Activated naive CD4-positive, alpha-beta T cell treated with anti-CD3 and anti-CD28 coated beads, Interleukin-2, amount 10 ng/mL, durations not matched to agents 7 days and 5 days (primary cell): ENCODE measurements at regions not wholly inside any gene's neighbourhood (a gene's known extent, or its start where the extent isn't known, plus 50 kb on each side); places are given as distances from the start of the nearest gene placed in this dataset.
"Not testable (repeated sequence)": the region's sequence is repeated elsewhere in the genome, so short reads cannot be mapped to it uniquely, and the experiment has no call there.

ENCODE experiments used
- CTCF ChIA-PET: fragments of 350-600 bp; sonication (Branson Sonifier 250); formaldehyde crosslinking; loops from one replicate; lab custom pipeline; 2021; ENCODE audit warnings: antibody characterized with exemption; lab: Charles Lee
- DNase-seq: peaks from one replicate; pipeline ENCODE4 v3.0.0-alpha.2; 2020
- H3K27ac Mint-ChIP-seq: one replicate; pipeline ENCODE4 v1.8.0; 2021; ENCODE audit warnings: mild to moderate bottlenecking, moderate library complexity, mixed read lengths
- H3K27me3 Mint-ChIP-seq: one replicate; pipeline ENCODE4 v1.8.0; 2021; ENCODE audit warnings: mild to moderate bottlenecking, mixed read lengths
- H3K36me3 Mint-ChIP-seq: one replicate; pipeline ENCODE4 v1.8.0; 2021; ENCODE audit warnings: mixed read lengths
- H3K4me1 Mint-ChIP-seq: one replicate; pipeline ENCODE4 v1.8.0; 2021; ENCODE audit warnings: mixed read lengths
- H3K4me3 Mint-ChIP-seq: one replicate; pipeline ENCODE4 v1.8.0; 2021; ENCODE audit warnings: mild to moderate bottlenecking, moderate library complexity, mixed read lengths
- H3K9me3 Mint-ChIP-seq: one replicate; pipeline ENCODE4 v1.8.0; 2021; ENCODE audit warnings: mixed read lengths

DNA sequence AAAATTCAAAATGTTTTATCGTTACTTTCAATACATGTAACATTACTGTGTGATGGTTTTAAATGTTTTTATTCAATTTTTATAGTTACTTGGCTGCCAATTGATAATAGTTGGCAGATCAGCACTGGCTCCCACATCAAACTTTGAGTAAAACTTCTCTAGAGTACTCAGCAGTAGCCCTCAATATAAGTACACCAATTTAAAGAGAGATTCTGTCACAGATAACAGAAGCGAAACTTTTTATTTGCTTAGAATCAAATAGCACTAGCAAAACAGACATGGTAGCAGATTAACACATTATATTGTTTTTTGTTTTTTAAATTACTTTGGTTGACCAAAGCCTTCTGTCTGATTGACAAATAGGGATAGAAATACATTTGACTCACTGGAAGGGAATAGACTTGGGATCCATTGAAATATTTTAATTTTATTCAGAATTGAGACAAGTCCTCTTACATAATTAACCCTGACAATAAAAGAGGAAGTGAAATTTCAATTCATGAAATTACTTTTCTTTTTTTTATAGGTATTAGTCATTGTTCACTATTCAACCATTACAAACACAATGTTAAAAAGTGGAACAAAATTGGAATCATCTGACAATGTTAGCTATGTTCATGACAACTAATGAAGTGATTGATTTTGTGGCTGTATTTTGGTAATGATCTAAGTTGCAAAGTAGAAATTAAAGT lies 554.9 kb downstream of the KLHL4 start:
- Mint-ChIP-seq H3K4me3 (no peak overlapping the region), H3K27ac (no peak overlapping the region), H3K9me3 (peaks cover 4% of the 10 kb centered on the region), H3K27me3 (no peaks in the 10 kb centered on the region), H3K36me3 (no peaks in the 10 kb centered on the region), H3K4me1 (no peaks in the 10 kb centered on the region)
- CTCF ChIA-PET = no interaction called here
- no peak for DNase-seq

DNA sequence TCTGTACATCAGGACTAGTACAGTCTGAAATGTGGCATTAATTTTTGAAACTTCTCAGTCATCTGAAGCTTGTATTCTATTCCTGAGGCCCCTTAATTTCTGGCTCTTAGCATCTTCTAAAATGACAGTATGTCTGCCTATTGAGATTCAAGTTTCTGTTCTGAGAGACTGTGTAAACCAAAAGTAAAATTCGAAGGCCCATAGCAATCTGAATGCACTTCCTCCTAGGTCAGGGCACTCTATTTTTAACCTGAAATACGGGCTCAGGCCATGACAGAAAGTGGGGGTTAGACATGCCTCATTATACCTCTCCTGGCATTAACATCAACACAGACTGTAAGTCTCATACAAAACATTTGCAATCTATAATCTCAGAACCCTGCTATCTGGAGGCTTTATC lies 584.4 kb downstream of the KLHL4 start:
- Mint-ChIP-seq H3K27me3 (no peaks in the 10 kb centered on the region), H3K36me3 (no peaks in the 10 kb centered on the region), H3K9me3 (peaks cover 7% of the 10 kb centered on the region), H3K27ac (no peak overlapping the region), H3K4me3 (no peak overlapping the region), H3K4me1 (no peaks in the 10 kb centered on the region)
- CTCF ChIA-PET = no interaction called here
- no peak for DNase-seq

DNA sequence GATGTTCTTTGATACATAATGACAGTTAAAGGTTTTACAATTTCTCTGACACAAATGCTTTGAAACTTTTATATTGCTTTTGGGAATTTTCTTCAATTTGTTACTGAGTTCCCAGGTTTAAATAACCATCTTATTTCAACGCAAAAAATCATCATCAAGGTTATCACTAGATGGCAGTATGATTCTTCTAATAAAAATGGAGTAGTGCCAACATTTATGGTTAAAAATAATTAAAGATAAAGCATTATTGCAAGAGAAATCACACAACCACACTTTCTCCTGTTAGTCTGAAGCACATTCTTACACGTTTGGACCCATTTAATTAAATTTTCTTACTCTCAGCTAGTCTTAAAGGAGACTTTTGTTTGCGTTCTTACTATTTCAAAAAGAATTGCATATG lies 611.3 kb upstream of the CPXCR1 start:
- CTCF ChIA-PET = no interaction called here
- no peak overlapping the region for H3K4me3 Mint-ChIP-seq
- H3K27me3 Mint-ChIP-seq = no peaks in the 10 kb centered on the region
- no peaks in the 10 kb centered on the region for H3K4me1 Mint-ChIP-seq
- H3K9me3 Mint-ChIP-seq = no peaks in the 10 kb centered on the region
- DNase-seq = no peak
- H3K27ac Mint-ChIP-seq = no peak overlapping the region
- H3K36me3 Mint-ChIP-seq = no peaks in the 10 kb centered on the region

DNA sequence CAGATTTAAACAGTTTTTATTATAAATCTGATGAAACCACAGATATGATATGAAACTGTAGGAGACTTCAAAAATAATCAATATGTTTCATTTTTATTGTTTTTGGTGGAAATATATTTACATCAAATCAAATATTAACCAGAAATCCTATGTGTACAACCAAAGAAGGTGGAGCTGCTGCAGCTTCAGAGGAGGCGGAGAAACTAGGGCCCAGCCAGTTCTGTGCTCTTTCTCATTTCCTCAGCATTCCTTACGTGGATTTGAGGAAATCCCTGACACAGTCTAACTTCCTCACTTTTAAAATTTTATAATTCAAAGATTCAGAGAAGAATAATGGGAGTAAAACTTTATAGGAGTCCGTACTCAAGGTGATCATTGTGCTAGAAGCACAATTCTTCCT lies 610.7 kb upstream of the CPXCR1 start:
- H3K9me3 Mint-ChIP-seq = no peaks in the 10 kb centered on the region
- no peak overlapping the region for H3K4me3 Mint-ChIP-seq
- no peak overlapping the region for H3K27ac Mint-ChIP-seq
- H3K36me3 Mint-ChIP-seq = no peaks in the 10 kb centered on the region
- DNase-seq = no peak
- H3K4me1 Mint-ChIP-seq = no peaks in the 10 kb centered on the region
- no peaks in the 10 kb centered on the region for H3K27me3 Mint-ChIP-seq
- CTCF ChIA-PET = no interaction called here

DNA sequence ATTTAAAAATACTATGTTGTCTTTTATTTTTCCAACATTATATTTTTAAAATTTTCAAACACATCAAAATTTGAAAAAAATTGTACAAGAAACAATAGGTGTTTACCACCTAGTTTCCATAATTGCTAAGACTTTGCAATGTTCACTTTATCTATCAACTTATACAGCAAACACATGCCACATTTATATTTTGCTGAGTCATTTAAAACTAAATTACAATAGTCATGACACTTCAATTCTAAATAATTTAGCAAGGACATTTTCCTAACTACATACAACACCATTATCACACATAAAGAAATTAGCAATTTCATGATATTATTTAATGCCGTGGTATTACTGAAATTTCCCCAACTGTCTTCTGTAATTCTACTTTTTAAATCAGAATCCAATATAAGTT lies 600.4 kb upstream of the CPXCR1 start:
- Mint-ChIP-seq H3K4me3 (no peak overlapping the region), H3K4me1 (no peaks in the 10 kb centered on the region), H3K27me3 (no peaks in the 10 kb centered on the region), H3K9me3 (no peaks in the 10 kb centered on the region), H3K36me3 (no peaks in the 10 kb centered on the region), H3K27ac (no peak overlapping the region)
- DNase-seq = no peak
- CTCF ChIA-PET = no interaction called here

DNA sequence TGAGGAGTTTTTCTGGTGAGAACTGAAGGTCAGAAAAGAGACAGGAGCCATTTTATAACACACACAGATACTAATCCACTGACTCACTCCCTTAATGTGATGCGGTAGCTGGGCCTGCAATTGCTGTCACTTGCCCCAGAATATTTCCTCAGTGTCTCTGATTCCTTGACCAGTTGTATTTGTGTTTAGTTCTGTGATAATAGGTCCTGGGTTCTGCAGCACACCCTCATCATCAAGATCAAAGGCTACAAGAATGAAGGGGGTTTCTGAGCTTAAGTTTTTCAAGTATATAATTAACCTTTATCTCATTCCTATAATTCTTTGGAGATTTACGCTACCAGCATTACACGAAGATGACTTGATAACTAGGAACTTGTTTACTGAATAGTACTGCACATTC lies 576.5 kb upstream of the CPXCR1 start:
- H3K9me3 Mint-ChIP-seq = peaks cover 2% of the 10 kb centered on the region
- no peaks in the 10 kb centered on the region for H3K36me3 Mint-ChIP-seq
- H3K4me3 Mint-ChIP-seq = no peak overlapping the region
- H3K4me1 Mint-ChIP-seq = no peaks in the 10 kb centered on the region
- no peaks in the 10 kb centered on the region for H3K27me3 Mint-ChIP-seq
- no peak overlapping the region for H3K27ac Mint-ChIP-seq
- CTCF ChIA-PET = no interaction called here
- DNase-seq = no peak

DNA sequence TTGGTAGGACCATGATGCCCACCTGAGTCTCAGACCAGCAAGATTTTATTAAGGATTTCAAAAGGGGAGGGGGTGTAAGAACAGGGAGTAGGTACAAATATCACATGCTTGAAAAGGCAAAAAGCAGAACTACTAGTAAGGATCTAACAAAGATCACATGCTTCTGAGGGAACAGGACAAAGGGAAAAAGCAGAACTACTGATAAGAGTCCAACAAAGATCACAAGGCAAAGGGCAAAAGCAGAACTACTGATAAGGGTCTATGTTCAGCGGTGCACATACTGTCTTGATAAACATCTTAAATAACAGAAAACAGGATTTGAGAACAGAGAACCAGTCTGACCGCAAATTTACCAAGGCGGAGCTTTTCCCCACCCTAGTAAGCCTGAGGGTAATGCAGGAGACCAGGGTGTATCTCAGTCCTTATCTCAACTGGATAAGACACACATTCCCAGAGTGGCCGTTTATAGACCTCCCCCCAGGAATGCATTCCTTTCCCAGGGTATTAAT lies 573.0 kb upstream of the CPXCR1 start:
- H3K36me3 Mint-ChIP-seq, H3K27ac Mint-ChIP-seq, CTCF ChIA-PET, H3K9me3 Mint-ChIP-seq, DNase-seq, H3K4me1 Mint-ChIP-seq, H3K27me3 Mint-ChIP-seq, H3K4me3 Mint-ChIP-seq: not testable (repeated sequence)

DNA sequence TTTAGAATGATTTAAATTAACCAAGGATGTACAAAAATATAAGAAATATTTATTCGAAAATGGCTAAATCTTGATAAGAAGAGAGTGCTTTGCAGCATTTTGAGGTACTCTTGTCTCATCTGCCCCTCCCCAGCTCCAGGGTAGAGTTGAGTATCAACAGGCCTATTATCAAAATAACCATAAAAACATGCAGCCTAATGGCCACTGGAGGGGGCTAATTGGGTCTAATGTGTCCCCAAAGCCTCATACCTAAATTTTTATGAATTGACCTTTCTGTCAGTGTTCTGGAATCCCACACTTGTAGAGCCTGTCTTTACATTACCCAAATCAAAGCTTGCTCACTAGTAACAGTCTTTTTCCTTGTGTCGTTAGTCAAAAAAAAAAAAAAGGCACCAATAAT lies 544.9 kb upstream of the CPXCR1 start:
- no peaks in the 10 kb centered on the region for H3K4me1 Mint-ChIP-seq
- DNase-seq = no peak
- no peak overlapping the region for H3K27ac Mint-ChIP-seq
- no peaks in the 10 kb centered on the region for H3K9me3 Mint-ChIP-seq
- H3K27me3 Mint-ChIP-seq = no peaks in the 10 kb centered on the region
- CTCF ChIA-PET = no interaction called here
- no peaks in the 10 kb centered on the region for H3K36me3 Mint-ChIP-seq
- no peak overlapping the region for H3K4me3 Mint-ChIP-seq

DNA sequence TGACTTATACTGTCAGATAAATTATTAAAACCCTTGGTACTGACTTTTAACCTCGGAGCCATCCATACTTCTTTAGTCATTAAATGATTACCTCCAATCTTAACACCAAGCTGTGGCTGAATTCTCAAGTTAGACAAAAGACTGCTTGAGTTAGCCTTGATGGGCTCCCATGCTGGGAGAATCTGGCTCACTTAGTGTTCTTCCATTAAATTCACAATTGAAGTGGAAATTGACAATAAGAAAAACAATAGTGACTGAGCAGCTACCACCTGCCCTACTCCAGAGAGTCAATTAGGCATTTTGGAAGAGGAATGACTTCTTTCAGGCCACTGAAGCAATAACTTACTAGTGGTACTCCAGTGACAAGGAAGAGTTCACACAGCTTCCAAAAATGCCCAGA lies 503.0 kb upstream of the CPXCR1 start:
- Mint-ChIP-seq H3K27me3 (no peaks in the 10 kb centered on the region), H3K4me1 (no peaks in the 10 kb centered on the region), H3K36me3 (no peaks in the 10 kb centered on the region), H3K27ac (no peak overlapping the region), H3K9me3 (peaks cover 5% of the 10 kb centered on the region), H3K4me3 (no peak overlapping the region)
- no peak for DNase-seq
- CTCF ChIA-PET = no interaction called here

DNA sequence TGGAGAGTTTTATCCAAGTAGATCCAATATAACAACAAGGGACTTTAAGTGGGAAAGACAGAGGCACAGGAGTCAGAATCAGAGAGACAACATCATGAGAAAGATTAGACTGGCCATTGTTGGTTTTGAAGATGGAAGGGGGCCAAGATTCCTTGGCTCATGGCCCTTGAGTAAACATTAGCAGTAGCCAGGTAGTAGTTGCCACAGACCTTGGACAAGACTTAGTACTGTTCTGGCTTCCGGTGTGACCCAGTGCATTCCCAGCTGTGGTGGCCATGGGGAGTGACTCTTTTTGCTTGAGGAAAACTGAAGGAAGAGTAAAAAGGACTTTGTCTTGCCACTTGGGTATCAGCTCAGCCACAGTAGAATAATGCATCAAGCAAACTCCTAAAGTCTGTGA lies 462.2 kb upstream of the CPXCR1 start:
- no peak for DNase-seq
- no peaks in the 10 kb centered on the region for H3K4me1 Mint-ChIP-seq
- no peaks in the 10 kb centered on the region for H3K36me3 Mint-ChIP-seq
- peaks cover 4% of the 10 kb centered on the region for H3K9me3 Mint-ChIP-seq
- H3K27ac Mint-ChIP-seq = no peak overlapping the region
- H3K4me3 Mint-ChIP-seq = no peak overlapping the region
- H3K27me3 Mint-ChIP-seq = no peaks in the 10 kb centered on the region
- CTCF ChIA-PET = no interaction called here

DNA sequence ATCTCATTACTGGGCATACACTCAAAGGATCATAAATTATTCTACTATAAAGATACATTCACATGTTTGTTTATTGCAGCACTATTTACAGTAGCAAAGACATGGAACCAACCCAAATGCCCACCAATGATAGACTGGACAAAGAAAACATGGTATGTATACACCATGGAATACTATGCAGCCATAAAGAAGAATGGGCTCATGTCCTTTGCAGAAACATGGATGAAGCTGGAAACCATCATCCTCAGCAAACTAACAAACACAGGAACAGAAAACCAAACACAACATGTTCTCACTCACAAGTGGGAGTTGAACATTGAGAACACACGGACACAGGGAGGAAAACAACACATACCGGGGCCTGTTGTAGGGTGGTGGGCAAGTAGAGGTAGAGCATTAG lies 433.1 kb upstream of the CPXCR1 start:
- CTCF ChIA-PET, DNase-seq, H3K27ac Mint-ChIP-seq, H3K27me3 Mint-ChIP-seq, H3K4me3 Mint-ChIP-seq, H3K4me1 Mint-ChIP-seq, H3K9me3 Mint-ChIP-seq, H3K36me3 Mint-ChIP-seq: not testable (repeated sequence)

DNA sequence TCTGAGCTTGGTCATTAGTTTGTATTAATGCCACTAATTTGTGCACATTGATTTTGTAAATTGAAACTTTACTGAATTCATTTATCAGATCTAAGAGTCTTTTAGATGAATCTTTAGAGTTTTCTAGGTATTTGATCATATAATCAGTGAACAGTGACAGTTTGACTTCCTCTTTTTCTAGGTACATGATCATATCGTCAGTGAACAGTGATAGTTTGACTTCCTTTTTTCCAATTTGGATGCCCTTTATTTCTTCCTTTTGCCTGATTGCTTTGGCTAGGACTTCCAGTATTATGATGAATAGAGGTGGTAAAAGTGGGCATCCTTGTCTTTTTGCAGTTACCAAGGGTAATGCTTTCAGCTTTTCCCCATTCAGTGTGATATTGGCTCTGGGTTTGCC lies 421.4 kb upstream of the CPXCR1 start:
- Mint-ChIP-seq H3K9me3 (peaks cover 2% of the 10 kb centered on the region), H3K27ac (no peak overlapping the region), H3K4me3 (no peak overlapping the region), H3K36me3 (no peaks in the 10 kb centered on the region), H3K27me3 (no peaks in the 10 kb centered on the region), H3K4me1 (no peaks in the 10 kb centered on the region)
- DNase-seq = no peak
- CTCF ChIA-PET = no interaction called here

DNA sequence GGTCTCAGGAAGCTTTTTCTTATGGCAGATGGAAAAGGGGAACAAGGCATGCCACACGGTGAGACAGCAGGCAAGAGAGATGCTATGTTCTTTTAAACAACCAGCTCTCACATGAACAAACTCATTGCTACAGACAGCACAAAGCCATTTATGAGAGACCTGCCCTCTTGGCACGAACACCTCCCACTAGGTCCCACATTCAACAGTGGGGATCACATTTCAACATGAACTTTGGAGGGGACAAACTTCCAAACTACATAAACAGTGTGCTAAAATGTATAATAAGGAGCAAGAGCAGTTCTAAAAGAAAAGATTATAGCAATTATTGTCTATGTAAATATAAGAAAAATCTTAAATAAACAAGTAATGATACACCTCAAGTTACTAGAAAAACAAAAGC lies 391.8 kb upstream of the CPXCR1 start:
- no peak overlapping the region for H3K27ac Mint-ChIP-seq
- no peaks in the 10 kb centered on the region for H3K36me3 Mint-ChIP-seq
- H3K9me3 Mint-ChIP-seq = no peaks in the 10 kb centered on the region
- no peaks in the 10 kb centered on the region for H3K4me1 Mint-ChIP-seq
- CTCF ChIA-PET = no interaction called here
- DNase-seq = no peak
- no peaks in the 10 kb centered on the region for H3K27me3 Mint-ChIP-seq
- no peak overlapping the region for H3K4me3 Mint-ChIP-seq

DNA sequence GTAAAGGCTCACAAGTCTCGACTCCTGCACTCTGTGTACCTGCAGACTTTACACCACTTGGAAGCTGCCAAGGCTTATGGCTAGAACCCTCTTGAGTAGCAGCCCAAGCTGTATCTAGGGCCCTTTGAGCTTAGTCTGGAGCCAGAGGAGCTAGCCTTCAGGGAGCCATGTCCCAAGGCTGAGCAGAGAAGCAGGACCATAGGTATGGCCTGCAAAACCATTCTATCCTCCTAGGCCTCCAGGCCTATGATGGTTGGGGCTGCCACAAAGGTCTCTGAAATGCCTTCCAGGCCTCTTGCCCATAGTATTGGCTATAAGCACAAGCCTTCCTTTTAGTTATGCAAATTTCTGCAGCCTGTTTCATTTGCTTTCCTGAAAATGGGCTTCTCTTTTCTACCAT lies 380.7 kb upstream of the CPXCR1 start:
- CTCF ChIA-PET = no interaction called here
- DNase-seq = no peak
- no peaks in the 10 kb centered on the region for H3K36me3 Mint-ChIP-seq

DNA sequence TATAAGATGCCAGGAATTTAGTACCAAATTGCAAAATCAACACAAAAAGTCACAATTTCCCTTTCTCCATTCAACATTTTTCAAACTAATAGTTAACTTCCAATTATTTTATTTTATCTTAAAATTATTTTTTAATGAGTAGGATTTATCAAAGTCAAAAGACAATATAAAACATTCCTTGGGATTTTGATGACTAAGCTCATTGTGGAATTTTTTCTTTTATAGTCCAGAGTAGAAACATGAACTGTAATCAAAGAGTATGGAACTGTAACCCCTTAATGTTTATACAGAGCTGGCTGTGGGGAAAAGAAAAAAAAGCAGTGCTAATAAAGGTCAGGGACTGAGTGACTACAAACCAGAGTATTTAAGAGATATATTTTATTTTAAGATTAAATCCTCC lies 368.6 kb upstream of the CPXCR1 start:
- CTCF ChIA-PET = no interaction called here
- no peak overlapping the region for H3K4me3 Mint-ChIP-seq
- H3K27me3 Mint-ChIP-seq = no peaks in the 10 kb centered on the region
- no peaks in the 10 kb centered on the region for H3K36me3 Mint-ChIP-seq
- no peak overlapping the region for H3K27ac Mint-ChIP-seq
- H3K4me1 Mint-ChIP-seq = no peaks in the 10 kb centered on the region
- H3K9me3 Mint-ChIP-seq = no peaks in the 10 kb centered on the region
- DNase-seq = no peak

More for the DNA sequence above, 380.7 kb upstream of the CPXCR1 start:
- no peaks in the 10 kb centered on the region for H3K27me3 Mint-ChIP-seq
- H3K27ac Mint-ChIP-seq = no peak overlapping the region
- H3K4me3 Mint-ChIP-seq = no peak overlapping the region
- peaks cover 2% of the 10 kb centered on the region for H3K9me3 Mint-ChIP-seq
- no peaks in the 10 kb centered on the region for H3K4me1 Mint-ChIP-seq

DNA sequence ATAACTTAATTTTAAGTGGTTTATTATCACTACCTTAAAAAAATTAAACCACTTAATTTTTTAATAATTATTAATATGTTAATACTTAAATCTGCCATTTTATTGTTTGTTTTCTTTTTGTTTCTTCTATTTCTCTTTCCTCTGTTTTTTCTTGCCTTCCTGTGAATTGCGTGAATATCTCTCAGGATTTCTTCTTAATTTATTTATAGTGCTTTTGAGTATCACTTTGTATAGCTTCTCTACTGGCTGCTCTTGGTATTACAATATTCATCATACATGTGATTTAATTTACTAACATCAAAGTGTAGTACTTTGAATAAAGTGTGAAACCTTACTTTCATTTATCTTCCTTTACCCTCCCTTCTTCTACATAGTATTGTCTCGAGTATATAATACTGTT lies 349.5 kb upstream of the CPXCR1 start:
- no peaks in the 10 kb centered on the region for H3K36me3 Mint-ChIP-seq
- no peak overlapping the region for H3K27ac Mint-ChIP-seq
- H3K4me3 Mint-ChIP-seq = no peak overlapping the region
- no peak for DNase-seq
- H3K27me3 Mint-ChIP-seq = no peaks in the 10 kb centered on the region
- CTCF ChIA-PET = no interaction called here
- H3K9me3 Mint-ChIP-seq = no peaks in the 10 kb centered on the region
- H3K4me1 Mint-ChIP-seq = no peaks in the 10 kb centered on the region
